A673 (cell line): ENCODE measurements at regions not wholly inside any gene's neighbourhood (a gene's known extent, or its start where the extent isn't known, plus 50 kb on each side); places are given as distances from the start of the nearest gene placed in this dataset.

Experiments
- EZH2 ChIP-seq: fragments of 200-600 bp; sonication (generic); IDR thresholded peaks from 2 replicates; pipeline ENCODE4 v1.6.1; 2017; ENCODE audit warnings: borderline replicate concordance, low read depth, mild to moderate bottlenecking, mixed read lengths, antibody characterized with exemption, low read length; ENCODE audit not compliant: poor library complexity, severe bottlenecking
- TF ChIP-seq, protein P1 (sequence below): fragments of 300-800, 200-600 bp; sonication (generic); conservative IDR thresholded peaks from 2 replicates; pipeline ENCODE4 v1.5.1; 2017; ENCODE audit warnings: low read depth, mild to moderate bottlenecking, antibody characterized with exemption, low read length, moderate library complexity, mixed read lengths

DNA sequence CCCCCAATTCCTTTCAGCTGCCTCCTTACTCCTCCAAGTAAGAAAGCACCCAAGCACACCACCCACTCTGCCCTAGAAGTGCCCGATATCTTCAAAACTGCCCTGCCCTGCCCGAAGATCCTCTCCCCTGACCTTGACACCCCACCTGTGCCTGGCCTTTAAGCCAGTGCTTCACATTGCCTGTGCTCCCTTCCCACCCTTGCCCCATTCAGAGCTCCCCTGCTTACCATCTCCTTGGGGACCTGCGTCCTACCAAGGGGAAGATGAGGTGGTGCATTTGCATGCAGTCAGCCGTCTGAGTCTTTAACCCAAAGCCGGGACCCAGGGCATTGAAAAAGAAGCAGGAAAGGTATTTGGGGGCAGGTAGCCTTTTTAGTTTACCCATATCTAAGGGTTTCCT, 73.5 kb upstream of the SLCO3A1 start:
- TF ChIP-seq, protein P1, sequence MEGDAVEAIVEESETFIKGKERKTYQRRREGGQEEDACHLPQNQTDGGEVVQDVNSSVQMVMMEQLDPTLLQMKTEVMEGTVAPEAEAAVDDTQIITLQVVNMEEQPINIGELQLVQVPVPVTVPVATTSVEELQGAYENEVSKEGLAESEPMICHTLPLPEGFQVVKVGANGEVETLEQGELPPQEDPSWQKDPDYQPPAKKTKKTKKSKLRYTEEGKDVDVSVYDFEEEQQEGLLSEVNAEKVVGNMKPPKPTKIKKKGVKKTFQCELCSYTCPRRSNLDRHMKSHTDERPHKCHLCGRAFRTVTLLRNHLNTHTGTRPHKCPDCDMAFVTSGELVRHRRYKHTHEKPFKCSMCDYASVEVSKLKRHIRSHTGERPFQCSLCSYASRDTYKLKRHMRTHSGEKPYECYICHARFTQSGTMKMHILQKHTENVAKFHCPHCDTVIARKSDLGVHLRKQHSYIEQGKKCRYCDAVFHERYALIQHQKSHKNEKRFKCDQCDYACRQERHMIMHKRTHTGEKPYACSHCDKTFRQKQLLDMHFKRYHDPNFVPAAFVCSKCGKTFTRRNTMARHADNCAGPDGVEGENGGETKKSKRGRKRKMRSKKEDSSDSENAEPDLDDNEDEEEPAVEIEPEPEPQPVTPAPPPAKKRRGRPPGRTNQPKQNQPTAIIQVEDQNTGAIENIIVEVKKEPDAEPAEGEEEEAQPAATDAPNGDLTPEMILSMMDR: no peak
- no peak for TF ChIP-seq EZH2
